Transverse colon (tissue), 4 donors: ENCODE measurements at regions not wholly inside any gene's neighbourhood (a gene's known extent, or its start where the extent isn't known, plus 50 kb on each side); places are given as distances from the start of the nearest gene placed in this dataset.

Experiments used
- DNase-seq: peaks from one replicate; pipeline ENCODE4 v3.0.0-alpha.2; 2019
- H3K27ac ChIP-seq, 4 donors: fragments of 200-600 bp; sonication (generic); 2 replicates each; pipeline ENCODE4 v1.5.1; 2016 to 2018; ENCODE audit warnings: inconsistent platforms in 4 of 4
- H3K27me3 ChIP-seq: fragments of 200-600 bp; sonication (generic); 2 replicates; pipeline ENCODE4 v1.5.1; 2017; ENCODE audit warnings: inconsistent platforms
- H3K36me3 ChIP-seq, 4 donors: fragments of 200-600 bp; sonication (generic); 2 replicates each; pipeline ENCODE4 v1.5.1; 2017 to 2019; ENCODE audit warnings: inconsistent platforms in 4 of 4
- H3K4me1 ChIP-seq, 4 donors: fragments of 200-600 bp; sonication (generic); 2 replicates each; pipeline ENCODE4 v1.5.1; 2017 to 2020; ENCODE audit warnings: inconsistent platforms in 4 of 4
- H3K4me3 ChIP-seq, 4 donors: fragments of 200-600 bp; sonication (generic); 1 replicate in 1 of 4; 2 replicates in 3 of 4; pipeline versions ENCODE4 v1.5.1 to v1.6.1; 2017 to 2019; ENCODE audit warnings: inconsistent platforms in 4 of 4
- H3K9me3 ChIP-seq, 2 donors: fragments of 200-600 bp; sonication (generic); 2 replicates each; pipeline ENCODE4 v1.5.1; 2017 to 2019; ENCODE audit warnings: inconsistent platforms in 2 of 2
- CTCF ChIP-seq, 5 experiments: fragments of 200-600 bp in 3 of 5; fragments of 450-650 bp in 2 of 5; sonication (generic) in 3 of 5; IDR thresholded peaks; 1 replicate in 2 of 5; 2 replicates in 3 of 5; pipeline ENCODE4 v1.5.1; 2016 to 2017; ENCODE audit warnings: antibody characterized with exemption in 5 of 5, inconsistent platforms in 3 of 5, mild to moderate bottlenecking in 2 of 5, moderate library complexity in 1 of 5
- EP300 ChIP-seq: sonication (generic); formaldehyde crosslinking; IDR thresholded peaks from one replicate; pipeline ENCODE4 v1.6.1; 2017; ENCODE audit warnings: antibody characterized with exemption, low read depth
- POLR2A ChIP-seq: fragments of 450-650 bp; IDR thresholded peaks from one replicate; pipeline ENCODE4 v1.6.1; 2016; ENCODE audit warnings: antibody characterized with exemption, mild to moderate bottlenecking, moderate library complexity
- POLR2AphosphoS5 ChIP-seq, 3 donors: sonication (generic); formaldehyde crosslinking; IDR thresholded peaks; one replicate each; pipeline ENCODE4 v1.6.1; 2016; ENCODE audit warnings: antibody characterized with exemption in 3 of 3
- WGBS, 2 donors: methylation state at CpG; one replicate each; pipeline ENCODE4 v1.1.5; 2018; ENCODE audit warnings: low coverage in 1 of 2; 5-methylcytosine and 5-hydroxymethylcytosine counted together
- in situ Hi-C, 4 donors: fragments of 200-750 bp; cut with MboI; loops; one replicate each; pipeline versions ENCODE4 v1.15.0 to v1.15.1; 2017; ENCODE audit warnings: low sequenced_read_pairs in 3 of 4, low pct_ligation_motif_present in 1 of 4, low pct_unique_long_range_greater_than_20kb in 1 of 4
- intact Hi-C: fragments of 100-400 bp; cut with DNase I; formaldehyde crosslinking; loops from one replicate; pipeline ENCODE4 v1.15.1; 2023; ENCODE audit warnings: low total_unique reads

GRCh38 chr3:24773798-24774197, 279.1 kb upstream of the THRB start:
- no peak for TF ChIP-seq EP300
- TF ChIP-seq CTCF (IDR thresholded peaks at IDR 0.05), result peak; percentile 46 to 68 (median 58)
- no peak for TF ChIP-seq POLR2A
- no peak for TF ChIP-seq POLR2AphosphoS5 (IDR thresholded peaks at IDR 0.05)
- intact Hi-C loops (loop anchor here (10.0 kb wide), 1 partner anchor 811 kb away; no protein-coding TSS in a partner anchor), in situ Hi-C loops (loop anchor here in 3 of 4 donors (10.0 to 25.0 kb wide), 2 partner anchors 814 to 821 kb away; no protein-coding TSS in a partner anchor)
- Histone ChIP-seq H3K4me1 (no peaks in the 10 kb centered on the region), H3K27ac (no peak overlapping the region), H3K27me3 (no peaks in the 10 kb centered on the region), H3K9me3 (no peaks in the 10 kb centered on the region), H3K36me3 (no peaks in the 10 kb centered on the region), H3K4me3 (no peak overlapping the region)
- 12 to 22% methylated on average over 4 of the region's 4 CpGs for WGBS, 2 donors
- peak; percentile 18 for DNase-seq

DNA sequence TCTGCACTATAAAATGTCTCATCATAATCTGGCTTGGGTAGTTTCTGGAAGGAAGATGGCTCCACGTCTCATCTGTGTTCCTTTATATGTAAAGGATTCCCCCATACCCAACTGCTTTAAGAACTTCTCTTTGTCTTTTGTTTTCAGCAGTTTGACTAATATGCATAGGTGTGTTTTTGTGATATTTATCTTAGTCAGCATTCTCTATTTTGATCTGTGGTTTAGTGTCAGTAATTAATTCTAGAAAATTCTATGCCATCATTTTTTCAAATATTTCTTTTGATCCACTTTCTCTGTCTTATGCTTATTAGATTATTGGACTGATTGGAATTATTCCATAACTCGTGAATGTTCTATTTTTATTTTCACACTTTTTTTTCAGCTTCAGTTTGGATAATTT, 286.3 kb upstream of the THRB start:
- WGBS, 2 donors, result 68 to 71% methylated on average over 2 of the region's 2 CpGs
- no peak overlapping the region for H3K27ac ChIP-seq

DNA sequence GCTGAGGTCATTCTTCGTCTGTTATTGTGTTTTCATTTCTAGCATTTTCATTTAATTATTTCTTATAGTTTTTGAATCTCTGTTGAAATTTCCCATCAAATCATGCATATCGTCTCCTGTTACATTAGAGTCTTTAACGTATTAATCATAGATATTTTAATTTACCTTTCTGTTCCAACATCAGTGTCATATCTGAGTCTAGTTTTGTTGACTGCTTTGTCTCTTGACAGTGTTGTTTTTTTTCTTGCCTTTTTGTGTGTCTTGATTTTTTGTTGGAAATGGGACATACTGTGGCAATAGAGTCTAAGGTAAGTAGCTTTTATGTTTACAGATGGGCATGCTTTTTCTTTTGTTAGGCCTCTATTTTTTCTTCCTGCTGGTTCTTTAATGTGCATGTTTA, 286.8 kb upstream of the THRB start:
- H3K4me3 ChIP-seq, result no peak overlapping the region
- H3K9me3 ChIP-seq, result peaks cover 8 to 16% of the 10 kb centered on the region in 2 donors
- no peaks in the 10 kb centered on the region for H3K36me3 ChIP-seq
- intact Hi-C loops, result no loop called here
- H3K4me1 ChIP-seq, result no peaks in the 10 kb centered on the region
- WGBS, 2 donors, result 90 to 95% methylated on average over 3 of the region's 3 CpGs
- no peak for DNase-seq
- in situ Hi-C loops, result loop anchor here in 1 of 4 donors (25.0 kb wide), 1 partner anchor 806 kb away; no protein-coding TSS in a partner anchor
- TF ChIP-seq POLR2A (no peak), EP300 (no peak)
- H3K27me3 ChIP-seq, result no peaks in the 10 kb centered on the region
- no peak overlapping the region for H3K27ac ChIP-seq

More for the DNA sequence above, 286.3 kb upstream of the THRB start:
- in situ Hi-C loops, result loop anchor here in 1 of 4 donors (25.0 kb wide), 1 partner anchor 806 kb away; no protein-coding TSS in a partner anchor
- TF ChIP-seq EP300 (no peak), POLR2A (no peak), POLR2AphosphoS5 (IDR thresholded peaks at IDR 0.05) (no peak), CTCF (IDR thresholded peaks at IDR 0.05) (no peak)
- no peak for DNase-seq
- Histone ChIP-seq H3K9me3 (peaks cover 8 to 16% of the 10 kb centered on the region in 2 donors), H3K4me1 (no peaks in the 10 kb centered on the region), H3K4me3 (no peak overlapping the region), H3K27me3 (no peaks in the 10 kb centered on the region), H3K36me3 (no peaks in the 10 kb centered on the region)
- intact Hi-C loops, result no loop called here

DNA sequence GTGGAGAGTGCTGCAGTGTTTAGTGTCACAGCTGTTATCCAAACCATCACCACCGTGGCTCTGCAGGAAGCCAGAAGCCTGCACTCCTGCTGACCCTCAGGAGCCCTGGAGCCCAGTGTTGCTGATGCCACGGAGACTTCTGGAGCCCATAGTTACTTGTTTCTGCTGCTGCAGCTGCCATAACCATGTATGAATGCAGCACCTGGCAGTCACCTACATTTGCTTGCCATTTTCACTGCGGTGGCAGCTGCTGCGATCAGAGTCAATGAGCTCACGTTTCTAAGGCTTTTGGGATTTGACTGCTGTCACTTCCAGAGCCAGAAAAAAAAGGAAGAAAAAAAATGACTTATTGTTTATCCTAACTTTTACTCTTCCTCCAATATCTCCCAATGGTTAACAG, 299.2 kb upstream of the THRB start:
- no peak for DNase-seq
- H3K27ac ChIP-seq, result no peak overlapping the region
- H3K9me3 ChIP-seq, result no peaks in the 10 kb centered on the region
- no peak overlapping the region for H3K4me3 ChIP-seq
- in situ Hi-C loops, result loop anchor here in 1 of 4 donors (25.0 kb wide), 1 partner anchor 793 kb away; no protein-coding TSS in a partner anchor
- H3K36me3 ChIP-seq, result no peaks in the 10 kb centered on the region
- 70 to 83% methylated on average over 3 to 5 of the region's 5 CpGs for WGBS, 2 donors
- TF ChIP-seq POLR2AphosphoS5 (IDR thresholded peaks at IDR 0.05) (no peak), POLR2A (no peak), CTCF (IDR thresholded peaks at IDR 0.05) (no peak), EP300 (no peak)
- H3K4me1 ChIP-seq, result no peaks in the 10 kb centered on the region
- intact Hi-C loops, result no loop called here
- H3K27me3 ChIP-seq, result no peaks in the 10 kb centered on the region

DNA sequence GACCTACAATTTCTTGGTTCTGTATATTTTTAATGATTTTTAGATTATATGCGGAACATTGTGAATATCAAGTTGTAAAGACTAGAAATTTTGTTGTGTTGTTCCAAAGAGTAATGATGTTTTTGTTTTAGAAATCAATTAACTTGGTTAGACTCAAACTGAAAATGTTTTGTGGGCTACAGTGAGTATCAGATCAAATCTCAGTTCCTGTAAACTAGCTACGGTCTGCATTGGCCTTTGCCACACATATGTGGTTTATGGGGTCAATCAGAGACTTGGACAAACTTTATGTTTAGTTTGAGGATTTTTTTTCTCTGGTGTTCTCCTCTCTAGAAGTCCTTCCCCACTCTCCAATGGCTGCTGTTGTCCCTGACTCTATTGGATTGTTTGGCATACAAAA, 308.0 kb upstream of the THRB start:
- no peak for DNase-seq
- H3K27me3 ChIP-seq, result no peaks in the 10 kb centered on the region
- 55 to 67% methylated on average over 2 of the region's 2 CpGs for WGBS, 2 donors
- no peaks in the 10 kb centered on the region for H3K36me3 ChIP-seq
- intact Hi-C loops (no loop called here), in situ Hi-C loops (no loop called here)
- H3K4me3 ChIP-seq, result no peak overlapping the region
- no peaks in the 10 kb centered on the region for H3K9me3 ChIP-seq
- no peaks in the 10 kb centered on the region for H3K4me1 ChIP-seq
- no peak overlapping the region for H3K27ac ChIP-seq
- TF ChIP-seq POLR2AphosphoS5 (IDR thresholded peaks at IDR 0.05) (no peak), CTCF (IDR thresholded peaks at IDR 0.05) (no peak), POLR2A (no peak), EP300 (no peak)
